GM12878 (cell line): ENCODE measurements at regions not wholly inside any gene's neighbourhood (a gene's known extent, or its start where the extent isn't known, plus 50 kb on each side); places are given as distances from the start of the nearest gene placed in this dataset.
"Not testable (repeated sequence)": the region's sequence is repeated elsewhere in the genome, so short reads cannot be mapped to it uniquely, and the experiment has no call there.

ENCODE experiments used
- ATAC-seq: fragments of 200-7000 bp; cut with Tn5 transposase; 3 replicates; pipeline ENCODE4 v1.9.1; 2020; ENCODE audit warnings: mild to moderate bottlenecking, moderate library complexity
- BruUV-seq: library from RNA; stranded (reverse); fragments of 400-500 nt; replicated peaks from 2 replicates; lab custom pipeline; 2021; lab: Mats Ljungman, UMichigan
- CTCF ChIA-PET: fragments of 300-600 bp; sonication (Branson Sonifier 250); formaldehyde crosslinking; extraction: SDS; loops from one replicate; lab custom pipeline; 2021; ENCODE audit warnings: inconsistent platforms; lab: Yijun Ruan, JAX
- POLR2A ChIA-PET: fragments of 350-600 bp; formaldehyde crosslinking; extraction: SDS; loops from one replicate; lab custom pipeline; 2021; ENCODE audit warnings: inconsistent platforms; lab: Charles Lee
- RAD21 ChIA-PET: fragments of 300-600 bp; sonication (Branson Sonifier 250); formaldehyde crosslinking; loops from one replicate; lab custom pipeline; 2023; ENCODE audit warnings: antibody characterized with exemption; ENCODE audit not compliant: unreplicated experiment; lab: Charles Lee
- SMC1A ChIA-PET: fragments of 300-600 bp; sonication (Branson Sonifier 250); formaldehyde crosslinking; loops from one replicate; lab custom pipeline; 2023; ENCODE audit not compliant: unreplicated experiment, uncharacterized antibody; lab: Charles Lee
- DNase-seq: peaks from one replicate; pipeline ENCODE4 v3.0.0-alpha.2; 2011; ENCODE audit warnings: low read depth, low spot score
- FAIRE-seq: peaks from 3 replicates; lab custom pipeline; 2011; peaks lifted over from hg19 to GRCh38; lab: Jason Lieb, UNC
- H2AFZ ChIP-seq: 2 replicates; pipeline ENCODE4 v1.6.0; 2011; ENCODE audit warnings: low read depth, low read length, control low read depth; ENCODE audit not compliant: control insufficient read depth
- H3K27ac ChIP-seq: 2 replicates; pipeline ENCODE4 v1.5.1; 2011; ENCODE audit warnings: control low read depth; ENCODE audit not compliant: control insufficient read depth, insufficient read depth
- H3K27me3 ChIP-seq, 2 experiments: replicated peaks in 1 of 2; 2 replicates each; pipeline versions ENCODE4 v1.6.0 to v1.6.1; 2011; ENCODE audit warnings: low read length in 1 of 2; ENCODE audit not compliant: control insufficient read depth in 2 of 2, insufficient read depth in 2 of 2
- H3K36me3 ChIP-seq, 2 experiments: 2 replicates each; pipeline ENCODE4 v1.5.1; 2011; ENCODE audit warnings: low read length in 1 of 2; ENCODE audit not compliant: control insufficient read depth in 2 of 2, insufficient read depth in 2 of 2
- H3K4me1 ChIP-seq: 2 replicates; pipeline ENCODE4 v1.6.1; 2011; ENCODE audit warnings: mild to moderate bottlenecking, low read length, moderate library complexity, mixed read lengths; ENCODE audit not compliant: control insufficient read depth, insufficient read depth
- H3K4me2 ChIP-seq: 2 replicates; pipeline ENCODE4 v1.6.0; 2011; ENCODE audit warnings: control low read depth; ENCODE audit not compliant: control insufficient read depth, insufficient read depth
- H3K4me3 ChIP-seq: fragments of 200-600 bp; sonication (generic); 2 replicates; pipeline ENCODE4 v1.5.1; 2016
- H3K79me2 ChIP-seq: 2 replicates; pipeline ENCODE4 v1.6.0; 2011; ENCODE audit warnings: low read length; ENCODE audit not compliant: control insufficient read depth, insufficient read depth
- H3K9ac ChIP-seq: 2 replicates; pipeline ENCODE4 v1.8.0; 2011; ENCODE audit warnings: low read length, control low read depth, mixed read lengths; ENCODE audit not compliant: control insufficient read depth, insufficient read depth
- H3K9me3 ChIP-seq: replicated peaks from 3 replicates; pipeline ENCODE4 v1.5.1; 2011; ENCODE audit warnings: mild to moderate bottlenecking, low read length; ENCODE audit not compliant: control insufficient read depth, insufficient read depth
- H4K20me1 ChIP-seq: 2 replicates; pipeline ENCODE4 v1.6.0; 2011; ENCODE audit not compliant: control insufficient read depth, insufficient read depth
- ATF3 ChIP-seq: IDR thresholded peaks from 2 replicates; pipeline ENCODE4 v1.6.1; 2011; ENCODE audit warnings: low read depth, mild to moderate bottlenecking, low read length, moderate library complexity, borderline replicate concordance; ENCODE audit errors: extremely low read depth
- CHD1 ChIP-seq: IDR thresholded peaks from 2 replicates; pipeline ENCODE4 v1.6.1; 2012; ENCODE audit warnings: low read depth, low read length, improper control_type of control experiment
- CTCF ChIP-seq, 3 experiments: IDR thresholded peaks in 2 of 3; conservative IDR thresholded peaks in 1 of 3; 2 replicates each; pipeline ENCODE4 v1.5.1; 2011; ENCODE audit warnings: low read depth in 3 of 3, low read length in 3 of 3, mild to moderate bottlenecking in 3 of 3, control low read depth in 2 of 3, moderate library complexity in 2 of 3, inconsistent platforms in 1 of 3, mixed read lengths in 1 of 3; ENCODE audit not compliant: control insufficient read depth in 2 of 3, insufficient read depth in 1 of 3; ENCODE audit errors: extremely low read depth in 1 of 3
- MYB ChIP-seq: fragments of 150-350 bp; IDR thresholded peaks from 2 replicates; pipeline ENCODE4 v1.6.1; 2014; ENCODE audit warnings: mild to moderate bottlenecking, low read depth, low read length, borderline replicate concordance
- ZBTB4 ChIP-seq: fragments of 450-650 bp; formaldehyde crosslinking; IDR thresholded peaks from 2 replicates; pipeline ENCODE4 v1.4.0; 2022; ENCODE audit warnings: mild to moderate bottlenecking, moderate library complexity
- WGBS: methylation state at CpG from one replicate; pipeline ENCODE4 v1.1.6; 2016; ENCODE audit warnings: low lambda C conversion rate; ENCODE audit not compliant: insufficient replicate concordance, insufficient coverage; ENCODE audit errors: missing lambda C conversion rate; 5-methylcytosine and 5-hydroxymethylcytosine counted together
- in situ Hi-C: fragments of 300-500 bp; cut with MboI; formaldehyde crosslinking; loops from 9 replicates; pipeline ENCODE4 v1.14.3; 2018; ENCODE audit warnings: mixed read lengths
- intact Hi-C: fragments of 100-400 bp; cut with micrococcal nuclease; formaldehyde crosslinking; loops from one replicate; pipeline ENCODE4 v1.14.2; 2022; ENCODE audit not compliant: unreplicated experiment

GRCh38 chr7:22028656-22029055 is 83.0 kb upstream of the CDCA7L start:
- H3K36me3 ChIP-seq, H3K9ac ChIP-seq, H4K20me1 ChIP-seq, FAIRE-seq, H2AFZ ChIP-seq, H3K4me1 ChIP-seq, BruUV-seq, H3K4me3 ChIP-seq, H3K27me3 ChIP-seq, DNase-seq, H3K79me2 ChIP-seq, intact Hi-C loops, H3K4me2 ChIP-seq, SMC1A ChIA-PET, RAD21 ChIA-PET, POLR2A ChIA-PET, H3K27ac ChIP-seq, CTCF ChIA-PET, in situ Hi-C loops, ATAC-seq, H3K9me3 ChIP-seq: not testable (repeated sequence)
- 75% methylated on average over 25 of the region's 25 CpGs for WGBS

- Histone ChIP-seq H3K4me2 (no peak overlapping the region), H3K27me3 (no peaks in the 10 kb centered on the region), H2AFZ (no peak overlapping the region), H3K79me2 (no peaks in the 10 kb centered on the region), H3K36me3 (no peaks in the 10 kb centered on the region), H3K4me3 (no peak overlapping the region), H3K9me3 (no peaks in the 10 kb centered on the region), H3K4me1 (no peaks in the 10 kb centered on the region), H3K9ac (no peak overlapping the region), H3K27ac (no peak overlapping the region), H4K20me1 (no peaks in the 10 kb centered on the region)
- ChIA-PET CTCF (no interaction called here), RAD21 (no interaction called here), SMC1A (no interaction called here), POLR2A (no interaction called here)
- TF ChIP-seq CHD1, result no peak
- no peak for TF ChIP-seq ATF3
- TF ChIP-seq CTCF (IDR thresholded peaks at IDR 0.05 in 2 of 3, conservative IDR thresholded peaks at IDR 0.05 in 1 of 3; ENCODE audit: control insufficient read depth in 2 of 3, extremely low read depth in 1 of 3, insufficient read depth in 1 of 3, low read depth in 3 of 3, low read length in 3 of 3), result no peak
- TF ChIP-seq MYB, result no peak
- no peak for TF ChIP-seq ZBTB4 (CRISPR knock-in tag)
- 5% methylated on average over 2 of the region's 2 CpGs for WGBS
- no peak for FAIRE-seq
- in situ Hi-C loops, result no loop called here
- BruUV-seq, result no TSS peak
- ATAC-seq, result no peak
- no peak for DNase-seq
- intact Hi-C loops, result no loop called here
These were observed 81.8 kb upstream of the CDCA7L start for GRCh38 chr7:22027475-22027874.
